ENCODE measurements at regions not wholly inside any gene's neighbourhood (a gene's known extent, or its start where the extent isn't known, plus 50 kb on each side); places are given as distances from the start of the nearest gene placed in this dataset.

DNA sequence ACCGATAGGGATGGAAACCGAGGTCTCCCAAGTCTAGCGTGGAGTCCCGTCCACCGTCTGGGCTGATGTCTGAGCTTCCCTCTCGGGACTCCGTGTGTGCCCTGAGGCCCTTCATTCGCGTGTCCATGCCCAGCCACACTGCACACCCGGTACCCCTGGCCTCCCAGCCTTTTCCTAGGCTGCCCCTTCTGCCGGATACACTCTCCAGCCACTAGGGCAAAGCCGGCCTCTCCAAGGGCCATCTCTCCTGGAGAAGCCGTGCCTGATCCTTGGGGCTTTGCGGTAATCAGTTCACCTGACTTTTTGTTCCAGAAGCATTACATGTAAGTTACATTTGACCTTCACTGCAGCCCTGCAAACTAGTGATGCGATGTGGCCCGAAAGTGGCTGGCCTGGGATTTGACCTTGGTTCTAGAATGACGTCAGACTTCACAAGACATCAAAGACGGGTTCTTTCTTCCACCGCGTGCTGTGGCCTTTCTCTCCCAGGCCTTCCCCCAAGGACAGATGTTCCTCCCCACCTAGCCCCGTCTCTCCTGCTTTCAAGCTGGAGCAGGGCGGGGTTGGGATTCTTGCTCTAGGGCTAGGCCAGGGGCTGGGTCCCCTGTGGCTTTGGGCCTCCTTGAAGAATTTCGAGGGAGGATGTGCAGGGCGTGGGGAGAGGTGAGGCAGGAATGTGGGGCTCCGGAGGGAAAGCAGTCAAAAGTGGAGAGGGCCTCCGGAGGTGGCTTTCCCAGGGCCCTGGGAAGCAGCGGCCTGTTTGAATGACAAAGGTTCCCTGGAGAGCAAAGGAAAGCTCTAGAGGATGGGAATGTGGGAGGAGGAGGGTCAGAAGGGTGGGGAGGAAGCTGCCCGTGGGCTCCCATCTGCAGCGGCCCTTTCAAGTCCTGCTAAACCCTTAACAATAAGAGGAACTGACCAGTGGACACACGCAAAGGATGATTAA, 49.7 kb upstream of the SLC2A1 start:
- no peak for DNase-seq (ENCODE audit: low read depth in 4 of 4, low spot score in 1 of 4)

Data from stimulated activated CD4-positive, alpha-beta T cell treated with anti-CD3 and anti-CD28 coated beads, Interleukin-1b, Interleukin-23, amount 100 ng/mL, for 24 hours (primary cell).